ENCODE measurements at regions not wholly inside any gene's neighbourhood (a gene's known extent, or its start where the extent isn't known, plus 50 kb on each side); places are given as distances from the start of the nearest gene placed in this dataset.

DNA sequence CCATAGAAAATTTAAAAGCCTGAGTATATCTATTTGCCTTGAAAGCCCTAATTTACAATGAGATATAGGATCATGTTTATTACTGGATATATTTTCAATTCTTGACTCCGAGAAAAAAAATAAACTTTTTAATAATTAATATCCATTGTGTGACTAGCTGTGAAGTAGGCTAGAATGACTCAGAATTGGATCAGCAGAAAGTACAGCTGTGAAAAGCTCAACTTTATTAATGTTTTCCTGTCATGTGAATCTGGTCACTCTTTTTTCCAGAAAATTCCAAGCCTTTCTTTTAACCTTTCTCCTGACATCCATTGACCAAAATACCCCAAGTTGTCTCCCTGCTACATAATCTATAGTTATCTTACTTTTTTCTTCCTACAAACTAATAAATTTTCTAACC, 171.8 kb upstream of the PACRGL start:
- no peaks in the 10 kb centered on the region for H3K9me3 ChIP-seq (replicated peaks)
- DNase-seq, result no peak
- no peak overlapping the region for H3K4me3 ChIP-seq
- no peaks in the 10 kb centered on the region for H3K36me3 ChIP-seq
- no peak overlapping the region for H3K27ac ChIP-seq
- peaks cover 4% of the 10 kb centered on the region; the same call in 1 of the 2 replicates for H3K27me3 ChIP-seq
- H3K4me1 ChIP-seq, result peaks cover 6% of the 10 kb centered on the region; the same call in 1 of the 2 replicates

DNA sequence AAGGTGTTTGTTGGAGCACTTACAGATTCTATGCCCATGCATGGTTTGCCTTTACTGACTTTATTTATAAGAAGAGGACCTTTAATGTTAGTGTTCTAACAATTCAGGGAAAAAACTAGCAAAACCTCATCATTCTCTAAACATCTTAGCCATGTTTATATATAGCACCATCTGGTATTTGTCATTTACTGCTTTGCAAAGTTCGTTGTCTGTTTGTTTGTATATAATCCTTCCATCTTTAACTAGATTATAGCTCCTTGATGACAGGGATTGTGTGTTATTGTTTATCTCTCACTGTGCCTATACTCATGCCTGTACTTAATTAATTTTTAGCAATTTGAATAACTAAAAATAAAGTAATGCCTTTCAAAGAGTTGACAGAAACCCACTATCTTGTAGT, 170.6 kb upstream of the PACRGL start:
- no peaks in the 10 kb centered on the region for H3K9me3 ChIP-seq (replicated peaks)
- H3K36me3 ChIP-seq, result no peaks in the 10 kb centered on the region
- no peak overlapping the region for H3K4me3 ChIP-seq
- no peak for DNase-seq
- no peak overlapping the region for H3K27ac ChIP-seq
- no peaks in the 10 kb centered on the region for H3K27me3 ChIP-seq
- peaks cover 6% of the 10 kb centered on the region; the same call in 1 of the 2 replicates for H3K4me1 ChIP-seq

DNA sequence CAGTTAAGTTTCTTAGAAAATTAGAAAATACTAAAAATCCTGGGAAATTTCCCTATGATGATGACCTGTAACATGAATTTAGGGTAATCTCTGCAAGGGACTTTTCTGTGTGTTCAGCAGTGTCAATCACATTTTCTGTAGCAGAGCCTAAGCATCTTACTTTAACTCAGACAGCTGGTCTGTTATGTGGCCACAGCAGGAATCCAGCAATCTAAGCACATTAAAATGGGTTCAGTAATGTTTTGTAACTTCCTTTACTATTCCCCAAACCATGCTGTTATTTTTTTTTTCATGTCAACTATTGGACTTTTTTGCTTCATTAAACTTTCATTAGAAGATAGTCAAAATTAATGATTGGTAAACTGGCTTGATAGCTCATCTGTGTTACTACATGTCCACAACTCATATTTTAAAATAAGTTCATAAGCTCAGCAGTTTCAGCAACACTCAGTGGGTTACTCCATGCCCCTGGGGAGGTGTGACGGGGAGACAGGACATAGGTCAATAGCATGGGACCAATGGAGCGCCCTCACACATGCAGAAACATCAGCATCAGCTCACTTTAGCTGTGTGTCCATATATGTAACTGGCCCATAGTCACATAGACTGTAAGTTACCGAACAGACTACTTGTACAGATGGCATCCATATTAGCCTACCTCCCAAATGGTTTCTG, 168.0 kb upstream of the PACRGL start:
- no peak overlapping the region for H3K4me3 ChIP-seq
- no peaks in the 10 kb centered on the region for H3K36me3 ChIP-seq
- no peak for DNase-seq
- H3K9me3 ChIP-seq (replicated peaks), result no peaks in the 10 kb centered on the region
- H3K27me3 ChIP-seq, result no peaks in the 10 kb centered on the region
- H3K27ac ChIP-seq, result no peak overlapping the region
- peaks cover 6% of the 10 kb centered on the region; the same call in 1 of the 2 replicates for H3K4me1 ChIP-seq

DNA sequence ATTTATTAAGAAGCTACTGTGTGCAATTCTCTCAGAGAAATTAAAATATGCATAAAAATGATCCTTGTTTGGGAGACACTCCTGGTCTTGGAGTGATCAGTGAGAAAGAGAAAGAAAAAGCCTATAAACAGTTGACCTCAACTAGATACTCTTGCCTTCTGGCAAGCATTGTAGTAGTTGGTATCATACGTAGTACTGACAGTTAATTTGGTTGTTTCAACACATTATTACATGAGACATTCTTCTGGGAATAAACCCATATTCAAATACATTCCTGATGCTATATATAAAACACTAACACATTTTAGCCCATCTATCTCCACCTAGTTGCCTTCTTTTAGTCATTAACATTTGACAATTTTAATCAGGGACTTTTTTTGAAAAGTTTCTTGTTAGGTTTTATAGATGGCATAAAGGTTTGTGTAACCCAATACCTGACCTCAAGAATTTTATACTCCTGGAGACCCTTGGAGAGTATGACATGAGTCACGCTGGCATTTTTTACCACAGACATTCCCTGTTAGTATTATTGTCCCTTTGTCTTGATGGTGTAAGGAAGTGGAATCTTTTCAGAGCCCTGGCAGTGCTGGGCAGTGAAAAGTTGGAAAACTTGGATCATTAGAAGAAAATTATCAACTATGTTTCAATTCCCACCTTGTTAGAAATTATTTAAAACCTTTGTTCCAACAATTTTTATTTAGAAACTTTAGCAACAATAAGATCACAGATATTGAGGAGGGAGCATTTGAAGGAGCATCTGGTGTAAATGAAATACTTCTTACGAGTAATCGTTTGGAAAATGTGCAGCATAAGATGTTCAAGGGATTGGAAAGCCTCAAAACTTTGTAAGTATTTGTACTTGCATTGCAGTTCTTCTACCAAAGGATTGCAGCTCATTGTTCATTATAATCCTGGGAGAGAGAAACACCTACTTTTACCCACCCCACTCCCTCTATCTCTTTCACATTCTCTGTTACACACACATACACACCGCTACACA, 167.1 kb upstream of the PACRGL start:
- peak in 1 of 2 experiments; percentile 14 for DNase-seq
- Histone ChIP-seq H3K27me3 (no peaks in the 10 kb centered on the region), H3K4me3 (no peak overlapping the region), H3K4me1 (peaks cover 6% of the 10 kb centered on the region; the same call in 1 of the 2 replicates), H3K9me3 (replicated peaks) (no peaks in the 10 kb centered on the region), H3K36me3 (no peaks in the 10 kb centered on the region), H3K27ac (no peak overlapping the region)

DNA sequence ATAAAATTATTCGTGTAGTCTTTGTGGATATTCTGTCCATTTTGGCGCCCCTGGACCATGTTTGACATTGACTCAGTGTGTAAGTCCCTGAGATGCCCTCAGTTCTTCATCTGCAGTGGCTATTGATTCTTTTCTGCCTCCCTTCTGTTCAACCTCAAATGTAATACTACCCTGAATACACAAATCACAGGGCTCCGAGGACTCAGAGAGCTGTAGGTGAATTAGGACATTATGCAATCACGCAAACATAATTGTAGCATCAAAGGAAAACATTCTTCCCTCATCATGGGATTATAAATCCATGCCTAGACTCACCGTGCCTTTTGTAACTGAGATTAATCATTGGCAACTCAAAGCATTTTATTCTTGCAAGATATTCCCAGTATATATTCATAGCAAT, 161.4 kb upstream of the PACRGL start:
- Histone ChIP-seq H3K27ac (no peak overlapping the region), H3K9me3 (replicated peaks) (no peaks in the 10 kb centered on the region), H3K4me1 (no peaks in the 10 kb centered on the region), H3K27me3 (peaks cover 3% of the 10 kb centered on the region; the same call in 1 of the 2 replicates), H3K36me3 (no peaks in the 10 kb centered on the region), H3K4me3 (no peak overlapping the region)
- DNase-seq, result no peak

DNA sequence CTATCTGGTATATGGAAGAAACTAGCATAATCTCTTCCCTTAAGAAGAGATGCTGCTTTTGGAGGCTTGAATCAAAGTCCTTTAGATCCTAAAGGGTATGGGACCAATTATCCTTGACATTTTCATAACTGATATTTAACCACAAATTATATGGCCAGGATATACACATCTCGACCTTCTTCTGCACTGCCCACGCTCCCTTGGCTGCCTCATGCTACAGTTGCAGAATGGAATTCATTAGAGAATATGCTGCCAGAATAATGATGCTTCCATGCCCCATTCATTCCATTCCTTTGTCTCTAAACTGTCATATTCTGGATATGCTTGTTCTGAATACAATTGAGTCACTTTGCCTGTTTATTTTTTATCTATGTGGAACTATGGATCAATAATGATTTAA, 157.1 kb upstream of the PACRGL start:
- Histone ChIP-seq H3K9me3 (replicated peaks) (no peaks in the 10 kb centered on the region), H3K4me1 (no peaks in the 10 kb centered on the region), H3K4me3 (no peak overlapping the region), H3K27me3 (peaks cover 3% of the 10 kb centered on the region; the same call in 1 of the 2 replicates), H3K27ac (no peak overlapping the region), H3K36me3 (no peaks in the 10 kb centered on the region)
- no peak for DNase-seq

DNA sequence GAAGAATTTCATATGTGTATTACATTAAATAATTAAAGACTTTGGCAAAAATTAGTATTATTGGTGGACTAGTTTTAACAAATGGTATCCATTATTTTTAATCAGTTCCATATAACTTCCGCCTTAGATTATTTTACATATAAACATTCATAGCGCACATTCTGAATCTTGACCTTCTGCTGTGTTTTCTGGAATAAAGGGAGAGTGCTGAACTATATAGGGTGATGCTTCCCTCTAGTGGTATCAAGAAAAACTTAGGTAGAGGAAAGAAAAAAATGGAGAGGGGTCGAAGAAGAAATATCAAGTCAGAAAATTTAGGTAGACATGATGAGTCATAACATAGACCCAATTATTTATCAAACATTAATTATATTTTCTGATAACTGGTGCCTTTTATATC, 155.6 kb upstream of the PACRGL start:
- Histone ChIP-seq H3K27ac (no peak overlapping the region), H3K36me3 (no peaks in the 10 kb centered on the region), H3K27me3 (0 out of 2 replicates have a peak, but pooled peaks cover 3% of the 10 kb centered on the region), H3K9me3 (replicated peaks) (no peaks in the 10 kb centered on the region), H3K4me3 (no peak overlapping the region), H3K4me1 (no peaks in the 10 kb centered on the region)
- DNase-seq, result peak in 1 of 2 experiments; percentile 49

DNA sequence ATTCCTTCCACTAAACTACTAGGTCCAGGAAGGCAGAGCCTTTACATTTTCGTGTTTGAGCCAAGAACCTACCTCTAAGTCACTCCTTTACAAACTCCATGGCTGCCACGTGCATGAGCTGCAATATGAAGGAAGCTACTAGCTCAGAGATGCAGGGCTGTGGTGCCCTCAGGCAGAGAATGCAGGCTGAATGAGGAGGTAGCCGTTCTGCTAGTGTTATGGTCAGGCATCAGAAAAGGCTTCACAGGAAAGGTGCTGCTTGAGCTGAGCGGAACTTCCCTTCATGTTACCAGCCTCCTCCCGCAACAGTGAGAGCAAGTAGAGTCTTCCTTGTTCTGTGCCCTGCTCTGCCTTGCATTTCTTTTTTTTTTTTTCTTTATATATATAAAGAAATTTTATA, 148.3 kb upstream of the PACRGL start:
- Histone ChIP-seq H3K27me3 (0 out of 2 replicates have a peak, but pooled peaks cover 3% of the 10 kb centered on the region), H3K4me3 (no peak overlapping the region), H3K4me1 (no peaks in the 10 kb centered on the region), H3K36me3 (no peaks in the 10 kb centered on the region), H3K9me3 (replicated peaks) (no peaks in the 10 kb centered on the region), H3K27ac (no peak overlapping the region)
- DNase-seq, result no peak

DNA sequence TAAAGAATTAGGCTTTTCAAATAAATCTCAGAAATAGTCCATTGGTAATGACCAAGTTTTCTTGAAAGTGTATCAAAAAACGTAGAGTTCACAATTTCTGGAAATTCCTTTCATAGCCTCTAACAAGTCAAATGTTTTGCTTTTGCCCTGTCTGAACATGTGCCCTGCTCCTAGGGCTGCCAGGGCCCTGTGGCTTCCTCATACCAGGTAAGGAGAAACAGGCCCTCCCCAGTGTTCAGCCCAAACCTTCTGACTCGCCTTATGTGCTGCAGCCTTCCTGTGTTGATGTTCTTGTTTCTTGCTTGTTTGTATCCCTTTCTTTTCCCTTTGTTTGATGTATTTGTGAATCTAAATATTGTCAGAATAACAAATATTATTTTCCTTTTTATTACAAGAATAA, 146.1 kb upstream of the PACRGL start:
- Histone ChIP-seq H3K4me1 (no peaks in the 10 kb centered on the region), H3K9me3 (replicated peaks) (no peaks in the 10 kb centered on the region), H3K4me3 (no peak overlapping the region), H3K36me3 (no peaks in the 10 kb centered on the region), H3K27ac (no peak overlapping the region), H3K27me3 (0 out of 2 replicates have a peak, but pooled peaks cover 1% of the 10 kb centered on the region)
- no peak for DNase-seq

DNA sequence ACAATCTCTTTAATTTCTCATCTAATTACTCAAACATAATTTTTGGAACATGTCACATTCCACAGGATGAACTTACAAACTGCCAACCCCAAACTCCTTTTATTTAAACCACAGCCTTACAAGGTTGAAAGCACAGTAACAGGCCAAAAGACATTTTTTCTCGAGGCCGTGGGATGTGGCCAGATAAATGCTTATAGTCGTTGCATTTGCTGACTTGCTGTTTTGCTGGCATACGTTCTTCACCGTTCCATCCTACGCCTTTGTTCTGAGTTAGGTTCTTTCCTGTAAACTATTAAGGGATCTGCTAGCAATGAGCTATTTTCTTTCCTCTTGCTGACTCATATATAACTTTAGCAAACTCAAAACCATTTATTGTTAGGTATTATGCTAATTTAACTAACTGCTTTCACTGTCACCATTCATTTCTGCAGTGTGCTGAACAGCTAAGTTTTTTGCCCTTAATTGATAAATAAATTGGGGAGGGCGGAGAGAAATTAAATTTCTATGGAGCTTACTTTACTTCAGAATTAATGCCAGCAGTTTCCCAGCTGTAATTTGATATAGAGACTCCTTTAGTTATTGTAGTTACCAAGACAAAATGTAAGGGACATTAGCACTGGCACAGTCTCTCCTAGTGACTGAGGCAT, 135.1 kb upstream of the PACRGL start:
- no peak overlapping the region for H3K27ac ChIP-seq

DNA sequence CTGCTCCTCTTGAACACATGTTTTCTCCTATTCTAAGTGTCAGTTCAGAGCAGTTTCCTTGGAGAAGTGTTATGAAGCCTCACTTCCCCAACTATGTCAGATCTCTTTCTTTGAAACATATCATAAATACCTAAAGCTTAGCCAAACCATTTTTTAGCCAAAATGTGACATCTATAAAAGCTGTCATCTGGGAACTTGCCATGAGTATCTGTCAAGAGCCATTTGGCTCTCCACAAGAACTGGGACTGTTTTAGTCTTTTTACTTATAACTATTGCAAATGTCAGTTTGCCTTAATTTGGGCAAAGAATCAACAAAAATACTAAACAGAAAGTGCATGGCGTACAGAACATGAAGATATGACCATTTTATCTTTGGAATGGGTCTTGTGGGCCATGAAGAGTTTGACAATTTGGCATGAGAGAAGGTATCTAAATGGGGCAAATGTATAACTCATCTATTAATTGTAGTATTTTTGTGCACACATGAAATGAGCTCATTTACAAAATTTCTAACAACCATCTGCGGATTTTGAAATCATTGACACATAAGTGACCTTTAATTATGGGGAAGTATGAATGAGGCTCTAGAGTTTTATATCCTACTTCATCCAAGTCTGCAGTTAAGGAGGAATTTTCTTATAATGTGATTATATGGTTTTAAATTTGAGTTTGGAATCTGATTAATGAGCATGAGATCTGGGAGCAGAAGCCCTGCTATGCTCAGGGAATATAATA, 129.1 kb upstream of the PACRGL start:
- H3K36me3 ChIP-seq, result no peaks in the 10 kb centered on the region

More for the DNA sequence above, 135.1 kb upstream of the PACRGL start:
- DNase-seq, result no peak
- Histone ChIP-seq H3K9me3 (replicated peaks) (no peaks in the 10 kb centered on the region), H3K36me3 (no peaks in the 10 kb centered on the region), H3K27me3 (no peaks in the 10 kb centered on the region), H3K4me1 (no peaks in the 10 kb centered on the region), H3K4me3 (no peak overlapping the region)

DNA sequence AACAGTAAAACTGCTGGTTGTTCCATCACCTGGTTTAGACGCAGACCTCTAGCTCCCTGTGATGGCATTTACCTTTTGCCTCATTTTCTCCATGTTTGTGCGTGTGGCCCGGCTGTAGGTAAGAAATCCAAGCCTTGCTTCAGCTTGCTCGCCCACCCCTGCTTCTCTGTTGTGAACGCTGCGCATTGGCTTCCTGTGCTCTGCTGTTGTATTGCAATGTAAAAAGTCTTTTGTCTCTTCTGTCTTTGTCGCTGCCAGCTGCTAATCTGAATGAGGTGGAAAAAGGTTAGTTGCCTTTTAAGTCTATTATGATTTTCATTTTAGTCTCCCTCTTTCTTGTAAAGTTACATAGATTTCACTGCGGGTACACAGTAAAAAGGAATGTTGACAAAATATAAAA, 127.3 kb upstream of the PACRGL start:
- Histone ChIP-seq H3K27ac (no peak overlapping the region), H3K4me1 (no peaks in the 10 kb centered on the region), H3K27me3 (no peaks in the 10 kb centered on the region), H3K9me3 (replicated peaks) (no peaks in the 10 kb centered on the region), H3K36me3 (no peaks in the 10 kb centered on the region), H3K4me3 (no peak overlapping the region)
- DNase-seq, result no peak

More for the DNA sequence above, 129.1 kb upstream of the PACRGL start:
- no peak for DNase-seq
- H3K4me1 ChIP-seq, result no peaks in the 10 kb centered on the region
- H3K27me3 ChIP-seq, result no peaks in the 10 kb centered on the region
- H3K4me3 ChIP-seq, result no peak overlapping the region
- H3K27ac ChIP-seq, result no peak overlapping the region
- no peaks in the 10 kb centered on the region for H3K9me3 ChIP-seq (replicated peaks)

DNA sequence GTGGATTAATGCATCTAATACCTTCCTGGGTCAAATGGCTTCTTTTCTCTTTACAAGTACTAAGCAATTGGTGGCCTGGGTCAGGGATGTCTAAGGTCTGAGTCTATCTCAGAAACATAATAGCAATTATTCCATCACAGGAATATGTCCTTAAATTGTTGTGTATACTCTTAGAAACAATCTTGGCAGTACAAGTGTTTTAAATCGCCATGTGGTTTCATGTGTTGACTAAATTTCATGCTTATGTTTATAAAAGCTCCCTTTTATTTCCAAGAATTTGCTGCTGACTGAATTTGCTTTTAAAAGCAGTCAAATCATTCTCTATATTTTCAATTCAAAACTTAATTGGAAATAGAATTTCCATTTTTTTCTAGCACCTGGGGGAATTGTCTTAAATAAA, 125.3 kb upstream of the PACRGL start:
- DNase-seq, result no peak
- Histone ChIP-seq H3K27me3 (no peaks in the 10 kb centered on the region), H3K9me3 (replicated peaks) (no peaks in the 10 kb centered on the region), H3K4me1 (no peaks in the 10 kb centered on the region), H3K27ac (no peak overlapping the region), H3K4me3 (no peak overlapping the region), H3K36me3 (no peaks in the 10 kb centered on the region)

DNA sequence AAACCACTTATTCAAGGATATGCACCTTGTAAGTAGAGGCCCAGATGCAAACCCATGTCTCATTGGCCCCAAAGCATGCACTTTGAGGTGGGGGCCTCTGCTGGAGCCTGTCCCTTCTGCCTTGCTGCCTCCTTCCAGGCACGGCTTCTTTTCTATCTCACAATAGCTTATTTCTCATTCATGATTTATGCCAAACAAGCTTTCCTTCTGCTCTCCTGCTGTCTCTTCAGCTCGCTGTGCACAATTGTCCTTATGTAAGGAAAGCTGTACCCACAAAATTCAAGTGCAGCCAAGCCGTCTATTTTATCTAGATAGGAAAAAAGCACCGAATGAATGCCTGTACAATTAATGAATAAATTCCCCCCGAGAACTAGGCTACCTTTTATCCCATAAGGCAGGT, 124.8 kb upstream of the PACRGL start:
- H3K4me3 ChIP-seq, result no peak overlapping the region
- no peaks in the 10 kb centered on the region for H3K27me3 ChIP-seq
- H3K36me3 ChIP-seq, result no peaks in the 10 kb centered on the region
- H3K27ac ChIP-seq, result no peak overlapping the region
- DNase-seq, result no peak
- H3K9me3 ChIP-seq (replicated peaks), result no peaks in the 10 kb centered on the region
- no peaks in the 10 kb centered on the region for H3K4me1 ChIP-seq
